ENCODE measurements at regions not wholly inside any gene's neighbourhood (a gene's known extent, or its start where the extent isn't known, plus 50 kb on each side); places are given as distances from the start of the nearest gene placed in this dataset.

GRCh38 chr7:90111-91063 lies 102.0 kb upstream of the FAM20C start:
- DNase-seq (ENCODE audit: low read depth) = peak; percentile 77
- no peak overlapping the region for H3K4me3 ChIP-seq (ENCODE audit: control insufficient read depth, low read depth, low read length)
- TF ChIP-seq CTCF (IDR thresholded peaks at IDR 0.05; ENCODE audit: control insufficient read depth, insufficient read depth, low read depth, low read length, missing control alignments) = no peak

- TF ChIP-seq CTCF (IDR thresholded peaks at IDR 0.05; ENCODE audit: control insufficient read depth, insufficient read depth, low read depth, low read length, missing control alignments) = no peak
- no peak for DNase-seq (ENCODE audit: low read depth)
- no peak overlapping the region for H3K4me3 ChIP-seq (ENCODE audit: control insufficient read depth, low read depth, low read length)
Observed at GRCh38 chr7:91396-92175, 100.8 kb upstream of the FAM20C start.

- TF ChIP-seq CTCF (IDR thresholded peaks at IDR 0.05; ENCODE audit: control insufficient read depth, insufficient read depth, low read depth, low read length, missing control alignments) = no peak
- no peak for DNase-seq (ENCODE audit: low read depth)
- no peak overlapping the region for H3K4me3 ChIP-seq (ENCODE audit: control insufficient read depth, low read depth, low read length)
Observed at GRCh38 chr7:92231-92674, 100.1 kb upstream of the FAM20C start.

GRCh38 chr7:92888-93672 lies 99.3 kb upstream of the FAM20C start:
- H3K4me3 ChIP-seq (ENCODE audit: control insufficient read depth, low read depth, low read length) = no peak overlapping the region
- DNase-seq (ENCODE audit: low read depth) = no peak
- no peak for TF ChIP-seq CTCF (IDR thresholded peaks at IDR 0.05; ENCODE audit: control insufficient read depth, insufficient read depth, low read depth, low read length, missing control alignments)

GRCh38 chr7:94251-94801 lies 98.0 kb upstream of the FAM20C start:
- no peak for DNase-seq (ENCODE audit: low read depth)
- TF ChIP-seq CTCF (IDR thresholded peaks at IDR 0.05; ENCODE audit: control insufficient read depth, insufficient read depth, low read depth, low read length, missing control alignments) = no peak
- no peak overlapping the region for H3K4me3 ChIP-seq (ENCODE audit: control insufficient read depth, low read depth, low read length)

All from AG09309 (cell line).